Lower leg skin (tissue), 3 donors: ENCODE measurements at regions not wholly inside any gene's neighbourhood (a gene's known extent, or its start where the extent isn't known, plus 50 kb on each side); places are given as distances from the start of the nearest gene placed in this dataset.

ENCODE experiments used
- POLR2A ChIP-seq, 2 donors: fragments of 450-650 bp; IDR thresholded peaks; one replicate each; pipeline ENCODE4 v1.6.1; 2016 to 2017; ENCODE audit warnings: antibody characterized with exemption in 2 of 2, mild to moderate bottlenecking in 1 of 2, moderate library complexity in 1 of 2
- TF ChIP-seq, protein P1 (sequence below), 3 donors: fragments of 450-650 bp; IDR thresholded peaks; one replicate each; pipeline ENCODE4 v1.5.1; 2016; ENCODE audit warnings: antibody characterized with exemption in 3 of 3, mild to moderate bottlenecking in 3 of 3, moderate library complexity in 2 of 3

DNA sequence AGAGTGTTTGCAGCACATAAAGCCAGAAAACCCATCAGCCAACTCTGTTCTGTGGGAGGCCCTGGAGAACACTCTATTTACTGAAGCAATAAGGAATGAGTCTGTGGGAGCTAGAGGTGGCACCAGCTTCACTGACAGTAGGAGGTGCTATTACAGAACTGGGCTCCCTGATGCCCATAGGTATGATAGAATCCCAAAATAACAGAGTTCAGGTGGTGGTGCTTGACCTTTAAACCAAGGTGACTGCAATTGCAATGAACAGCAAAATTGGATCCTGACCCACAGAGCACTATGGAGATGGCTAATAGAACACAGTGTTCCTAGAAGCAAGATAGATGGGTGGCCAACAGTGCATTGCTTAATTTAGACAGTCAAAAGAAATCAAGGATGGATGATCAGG, 95.4 kb upstream of the RNU6-1 start:
- TF ChIP-seq, protein P1, sequence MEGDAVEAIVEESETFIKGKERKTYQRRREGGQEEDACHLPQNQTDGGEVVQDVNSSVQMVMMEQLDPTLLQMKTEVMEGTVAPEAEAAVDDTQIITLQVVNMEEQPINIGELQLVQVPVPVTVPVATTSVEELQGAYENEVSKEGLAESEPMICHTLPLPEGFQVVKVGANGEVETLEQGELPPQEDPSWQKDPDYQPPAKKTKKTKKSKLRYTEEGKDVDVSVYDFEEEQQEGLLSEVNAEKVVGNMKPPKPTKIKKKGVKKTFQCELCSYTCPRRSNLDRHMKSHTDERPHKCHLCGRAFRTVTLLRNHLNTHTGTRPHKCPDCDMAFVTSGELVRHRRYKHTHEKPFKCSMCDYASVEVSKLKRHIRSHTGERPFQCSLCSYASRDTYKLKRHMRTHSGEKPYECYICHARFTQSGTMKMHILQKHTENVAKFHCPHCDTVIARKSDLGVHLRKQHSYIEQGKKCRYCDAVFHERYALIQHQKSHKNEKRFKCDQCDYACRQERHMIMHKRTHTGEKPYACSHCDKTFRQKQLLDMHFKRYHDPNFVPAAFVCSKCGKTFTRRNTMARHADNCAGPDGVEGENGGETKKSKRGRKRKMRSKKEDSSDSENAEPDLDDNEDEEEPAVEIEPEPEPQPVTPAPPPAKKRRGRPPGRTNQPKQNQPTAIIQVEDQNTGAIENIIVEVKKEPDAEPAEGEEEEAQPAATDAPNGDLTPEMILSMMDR (IDR thresholded peaks at IDR 0.05): no peak
- TF ChIP-seq POLR2A (IDR thresholded peaks at IDR 0.05): no peak
